Liver (tissue), 8 donors: ENCODE measurements at regions not wholly inside any gene's neighbourhood (a gene's known extent, or its start where the extent isn't known, plus 50 kb on each side); places are given as distances from the start of the nearest gene placed in this dataset.

Experiments used
- DNase-seq: peaks from one replicate; pipeline ENCODE4 v3.0.0-alpha.2; 2017; ENCODE audit warnings: low spot score
- H3K27ac ChIP-seq, 2 donors: one replicate each; pipeline ENCODE4 v1.7.0; 2013; ENCODE audit warnings: inconsistent platforms in 2 of 2, low read length in 2 of 2, control low read depth in 1 of 2, low read depth in 1 of 2, mild to moderate bottlenecking in 1 of 2
- H3K27me3 ChIP-seq, 4 donors: one replicate each; pipeline versions ENCODE4 v1.6.1 to v1.7.0; 2013; ENCODE audit warnings: low read length in 3 of 4, inconsistent platforms in 1 of 4, mild to moderate bottlenecking in 1 of 4, moderate library complexity in 1 of 4; ENCODE audit not compliant: control insufficient read depth in 4 of 4, insufficient read depth in 4 of 4
- H3K36me3 ChIP-seq, 4 donors: one replicate each; pipeline versions ENCODE4 v1.6.1 to v1.7.0; 2013; ENCODE audit warnings: low read length in 3 of 4, mild to moderate bottlenecking in 3 of 4, low read depth in 1 of 4, moderate library complexity in 1 of 4; ENCODE audit not compliant: control insufficient read depth in 4 of 4, insufficient read depth in 3 of 4
- H3K4me1 ChIP-seq, 4 donors: one replicate each; pipeline versions ENCODE4 v1.6.1 to v1.7.0; 2013; ENCODE audit warnings: low read length in 3 of 4, mild to moderate bottlenecking in 3 of 4, moderate library complexity in 1 of 4; ENCODE audit not compliant: control insufficient read depth in 4 of 4, insufficient read depth in 4 of 4
- H3K4me3 ChIP-seq, 3 donors: one replicate each; pipeline versions ENCODE4 v1.6.1 to v1.7.0; 2013; ENCODE audit warnings: low read length in 3 of 3, control low read depth in 1 of 3, low read depth in 1 of 3, mild to moderate bottlenecking in 1 of 3
- H3K9ac ChIP-seq, 2 donors: one replicate each; pipeline ENCODE4 v1.7.0; 2013; ENCODE audit warnings: low read length in 2 of 2, mild to moderate bottlenecking in 2 of 2, moderate library complexity in 2 of 2, control low read depth in 1 of 2, low read depth in 1 of 2
- H3K9me3 ChIP-seq, 4 donors: one replicate each; pipeline versions ENCODE4 v1.6.1 to v1.7.0; 2013; ENCODE audit warnings: low read length in 3 of 4; ENCODE audit not compliant: control insufficient read depth in 4 of 4
- CTCF ChIP-seq: fragments of 150-350 bp; IDR thresholded peaks from 2 replicates; pipeline ENCODE4 v1.5.1; 2017; ENCODE audit warnings: improper control_type of control experiment, low read depth, low read length; ENCODE audit not compliant: missing input control
- EGR1 ChIP-seq, 2 donors: IDR thresholded peaks; 2 replicates each; pipeline ENCODE4 v1.6.1; 2016 to 2018; ENCODE audit warnings: antibody characterized with exemption in 2 of 2, low read depth in 2 of 2
- FOXA1 ChIP-seq: IDR thresholded peaks from 2 replicates; pipeline ENCODE4 v1.6.1; 2016; ENCODE audit warnings: antibody characterized with exemption
- FOXA2 ChIP-seq: IDR thresholded peaks from 2 replicates; pipeline ENCODE4 v1.6.1; 2016; ENCODE audit warnings: antibody characterized with exemption
- GABPA ChIP-seq, 2 donors: IDR thresholded peaks in 1 of 2; conservative IDR thresholded peaks in 1 of 2; 2 replicates each; pipeline ENCODE4 v1.6.1; 2016; ENCODE audit warnings: antibody characterized with exemption in 2 of 2, mild to moderate bottlenecking in 1 of 2, moderate library complexity in 1 of 2
- HNF4A ChIP-seq, 2 donors: conservative IDR thresholded peaks; 2 replicates each; pipeline ENCODE4 v1.6.1; 2016; ENCODE audit warnings: antibody characterized with exemption in 2 of 2, mild to moderate bottlenecking in 2 of 2
- HNF4G ChIP-seq: IDR thresholded peaks from 2 replicates; pipeline ENCODE4 v1.6.1; 2016; ENCODE audit warnings: antibody characterized with exemption
- JUND ChIP-seq, 2 donors: IDR thresholded peaks; 2 replicates each; pipeline ENCODE4 v1.6.1; 2016; ENCODE audit warnings: antibody characterized with exemption in 2 of 2
- MAX ChIP-seq: IDR thresholded peaks from 2 replicates; pipeline ENCODE4 v1.6.1; 2016; ENCODE audit warnings: antibody characterized with exemption
- NR2F2 ChIP-seq: IDR thresholded peaks from 2 replicates; pipeline ENCODE4 v1.6.1; 2016; ENCODE audit warnings: antibody characterized with exemption
- RAD21 ChIP-seq, 2 donors: IDR thresholded peaks; 2 replicates each; pipeline ENCODE4 v1.6.1; 2016; ENCODE audit warnings: antibody characterized with exemption in 2 of 2, mild to moderate bottlenecking in 2 of 2
- RXRA ChIP-seq, 2 donors: IDR thresholded peaks; 2 replicates each; pipeline ENCODE4 v1.6.1; 2017 to 2018; ENCODE audit warnings: antibody characterized with exemption in 2 of 2, mild to moderate bottlenecking in 1 of 2
- SP1 ChIP-seq: IDR thresholded peaks from 2 replicates; pipeline ENCODE4 v1.6.1; 2018; ENCODE audit warnings: antibody characterized with exemption, mild to moderate bottlenecking
- YY1 ChIP-seq: IDR thresholded peaks from 2 replicates; pipeline ENCODE4 v1.6.1; 2016; ENCODE audit warnings: antibody characterized with exemption, mild to moderate bottlenecking
- WGBS: extraction: QIAGEN DNeasy Blood & Tissue Kit; methylation state at CpG from one replicate; pipeline ENCODE4 v1.1.7; 2013; 5-methylcytosine and 5-hydroxymethylcytosine counted together
- TF ChIP-seq, protein P1 (sequence below): IDR thresholded peaks from 2 replicates; pipeline ENCODE4 v1.6.1; 2016; ENCODE audit warnings: antibody characterized with exemption
- donor health status: healthy.
- donor health status: healthy.
- donor health status: healthy.
- donor health status: healthy.
- donor health status: healthy.

- no peaks in the 10 kb centered on the region for H3K4me1 ChIP-seq
- no peak overlapping the region for H3K4me3 ChIP-seq
- no peak for DNase-seq
- H3K27me3 ChIP-seq = peaks cover 0 to 2% (median 0%) of the 10 kb centered on the region in 4 donors
- WGBS = 90% methylated on average over 6 of the region's 6 CpGs
- no peaks in the 10 kb centered on the region for H3K36me3 ChIP-seq
- no peaks in the 10 kb centered on the region for H3K9me3 ChIP-seq
- TF ChIP-seq GABPA (IDR thresholded peaks at IDR 0.05 in 1 of 2, conservative IDR thresholded peaks at IDR 0.05 in 1 of 2) = no peak
- TF ChIP-seq SP1 = no peak
- TF ChIP-seq CTCF = no peak
- no peak overlapping the region for H3K9ac ChIP-seq
- H3K27ac ChIP-seq = no peak overlapping the region
Observed at GRCh38 chr3:150055332-150055731, 84.6 kb upstream of the PFN2 start.

GRCh38 chr3:150054635-150055034, 83.9 kb upstream of the PFN2 start:
- Histone ChIP-seq H3K9me3 (no peaks in the 10 kb centered on the region), H3K9ac (no peak overlapping the region), H3K4me3 (no peak overlapping the region), H3K4me1 (no peaks in the 10 kb centered on the region), H3K36me3 (no peaks in the 10 kb centered on the region), H3K27ac (no peak overlapping the region), H3K27me3 (peaks cover 0 to 2% (median 0%) of the 10 kb centered on the region in 4 donors)
- DNase-seq = no peak
- no peak for TF ChIP-seq EGR1 (IDR thresholded peaks at IDR 0.05; ENCODE audit: low read depth in 2 of 2)
- no peak for TF ChIP-seq SP1
- no peak for TF ChIP-seq HNF4A (conservative IDR thresholded peaks at IDR 0.05)
- no peak for TF ChIP-seq RAD21 (IDR thresholded peaks at IDR 0.05)
- no peak for TF ChIP-seq NR2F2
- no peak for TF ChIP-seq HNF4G
- no peak for TF ChIP-seq YY1
- TF ChIP-seq JUND (IDR thresholded peaks at IDR 0.05) = no peak
- TF ChIP-seq FOXA2 = no peak
- TF ChIP-seq, protein P1, sequence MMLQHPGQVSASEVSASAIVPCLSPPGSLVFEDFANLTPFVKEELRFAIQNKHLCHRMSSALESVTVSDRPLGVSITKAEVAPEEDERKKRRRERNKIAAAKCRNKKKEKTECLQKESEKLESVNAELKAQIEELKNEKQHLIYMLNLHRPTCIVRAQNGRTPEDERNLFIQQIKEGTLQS = no peak
- TF ChIP-seq MAX = no peak
- WGBS = 87% methylated on average over 2 of the region's 2 CpGs

DNA sequence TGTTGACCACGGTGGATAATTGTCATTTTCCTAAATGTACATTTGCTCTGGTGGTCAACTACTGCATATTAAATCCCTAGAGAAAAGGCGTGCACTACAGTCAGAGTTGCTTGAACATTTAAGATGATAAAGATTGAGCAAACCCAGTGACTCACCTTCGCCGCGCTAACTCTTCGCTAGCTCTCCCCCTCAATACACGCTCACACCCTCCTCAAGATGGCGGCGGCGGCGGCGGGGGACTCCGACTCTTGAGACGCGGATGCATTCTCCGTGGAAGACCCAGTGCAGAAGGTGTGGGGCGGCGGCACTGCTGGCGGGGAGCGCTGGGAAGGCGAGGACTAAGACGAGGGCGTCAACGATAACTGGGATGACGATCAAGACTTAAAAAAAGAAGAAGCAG, 79.8 kb upstream of the PFN2 start:
- Histone ChIP-seq H3K27ac (no peak overlapping the region), H3K9me3 (no peaks in the 10 kb centered on the region), H3K4me1 (no peaks in the 10 kb centered on the region), H3K27me3 (peaks cover 0 to 2% (median 0%) of the 10 kb centered on the region in 4 donors), H3K36me3 (no peaks in the 10 kb centered on the region), H3K4me3 (no peak overlapping the region), H3K9ac (no peak overlapping the region)
- DNase-seq = no peak
- 90% methylated on average over 25 of the region's 25 CpGs for WGBS
- TF ChIP-seq HNF4A (conservative IDR thresholded peaks at IDR 0.05) = no peak
- TF ChIP-seq EGR1 (IDR thresholded peaks at IDR 0.05; ENCODE audit: low read depth in 2 of 2) = no peak
- no peak for TF ChIP-seq HNF4G
- no peak for TF ChIP-seq RXRA (IDR thresholded peaks at IDR 0.05)
- TF ChIP-seq FOXA1 = no peak
- TF ChIP-seq, protein P1 = no peak
